ENCODE measurements at regions not wholly inside any gene's neighbourhood (a gene's known extent, or its start where the extent isn't known, plus 50 kb on each side); places are given as distances from the start of the nearest gene placed in this dataset.
A peak's percentile ranks its signal among the peaks of the same experiment; 100 is the strongest.
"Not testable (repeated sequence)": the region's sequence is repeated elsewhere in the genome, so short reads cannot be mapped to it uniquely, and the experiment has no call there.

DNA sequence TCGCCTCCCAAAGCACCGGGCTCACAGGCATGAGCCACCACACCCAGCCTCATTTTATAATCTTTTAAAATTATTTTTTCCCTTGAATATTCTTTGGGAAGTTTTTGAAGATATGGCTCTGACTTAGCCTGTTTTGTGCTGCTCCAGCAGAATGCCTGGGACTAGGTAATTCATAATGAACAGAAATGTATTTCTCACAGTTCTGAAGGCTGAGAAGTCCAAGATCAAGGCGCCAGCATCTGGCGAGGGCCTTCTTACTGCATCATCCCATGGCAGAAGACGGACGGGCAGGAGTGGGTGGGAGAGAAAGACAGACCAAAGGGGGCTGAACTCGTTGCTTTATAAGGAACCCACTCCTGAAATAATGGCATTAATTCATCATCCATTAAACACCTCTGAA, 99.0 kb upstream of the SLC25A33 start:
- intact Hi-C loops (cut with DNase I) = no loop called here
- no peak for DNase-seq

DNA sequence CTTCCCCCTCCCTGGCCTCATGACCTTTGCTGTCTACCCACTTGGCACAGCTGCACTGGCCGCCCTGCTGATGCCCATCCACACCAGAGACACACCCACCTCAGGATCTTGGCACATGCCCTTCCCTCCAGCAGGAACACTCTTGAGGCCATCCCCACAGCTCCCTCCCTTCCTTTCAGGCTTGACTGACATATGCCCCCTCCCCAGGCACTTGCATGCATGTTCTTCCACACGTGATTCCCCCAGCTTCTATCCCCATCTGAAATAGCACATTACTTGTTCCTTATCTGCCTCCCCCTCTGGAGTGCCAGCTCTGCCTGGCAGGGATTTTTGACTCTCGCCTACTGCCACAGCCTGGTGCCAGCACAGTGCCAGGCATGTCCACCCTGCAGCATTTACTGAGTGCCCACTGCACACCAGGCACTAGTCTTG, 98.5 kb upstream of the SLC25A33 start:
- intact Hi-C loops (cut with DNase I) = no loop called here
- DNase-seq = peak in 23 of 42 donors; percentile 10 to 68 (median 37)

GRCh38 chr1:9441451-9442133, 97.7 kb upstream of the SLC25A33 start:
- intact Hi-C loops (cut with DNase I) = no loop called here
- peak in 41 of 42 donors; percentile 29 to 84 (median 64) for DNase-seq

- intact Hi-C loops (cut with DNase I) = no loop called here
These were observed 96.9 kb upstream of the SLC25A33 start for GRCh38 chr1:9442278-9442846.

GRCh38 chr1:9442986-9443385, 96.3 kb upstream of the SLC25A33 start:
- DNase-seq = no peak
- intact Hi-C loops (cut with DNase I) = no loop called here

More at GRCh38 chr1:9442278-9442846, 96.9 kb upstream of the SLC25A33 start:
- no peak for DNase-seq

- DNase-seq = no peak
These were observed 95.3 kb upstream of the SLC25A33 start for GRCh38 chr1:9443913-9444445.

DNA sequence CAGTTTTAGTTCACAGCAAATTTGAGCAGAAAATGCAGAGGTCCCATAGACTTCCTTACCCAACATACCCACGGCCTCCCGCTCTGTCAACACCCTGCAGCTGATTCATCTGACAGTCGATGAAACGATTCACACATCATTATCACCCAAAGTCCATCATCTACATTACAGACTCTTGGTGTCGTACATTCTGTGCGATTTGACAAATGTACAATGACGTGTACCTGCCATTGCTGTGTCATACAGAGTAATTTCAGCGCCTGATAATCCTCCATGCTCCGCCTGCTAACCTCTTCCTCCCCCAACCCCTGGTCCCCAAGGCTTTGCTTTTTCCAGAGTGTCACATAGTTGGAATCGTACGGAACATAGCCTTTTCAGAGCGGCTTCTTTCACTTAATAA, 94.7 kb upstream of the SLC25A33 start:
- intact Hi-C loops (cut with DNase I) = no loop called here

More at GRCh38 chr1:9443913-9444445, 95.3 kb upstream of the SLC25A33 start:
- intact Hi-C loops (cut with DNase I) = no loop called here

DNA sequence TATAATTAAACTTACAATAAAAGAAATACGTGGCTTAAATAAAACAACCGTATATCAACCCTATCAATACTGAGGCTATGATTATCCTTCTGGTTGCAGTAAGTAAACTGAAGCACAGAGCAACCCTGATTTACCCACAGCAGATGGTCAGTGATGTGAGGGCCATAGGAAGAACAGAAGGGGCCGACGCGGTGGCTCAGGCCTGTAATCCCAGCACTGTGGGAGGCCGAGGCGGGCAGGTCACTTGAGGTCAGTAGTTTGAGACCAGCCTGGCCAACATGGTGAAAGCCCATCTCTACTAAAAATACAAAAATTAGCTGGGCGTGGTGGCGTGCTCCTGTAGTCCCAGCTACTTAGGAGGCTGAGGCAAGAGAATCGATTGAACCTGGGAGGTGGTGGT, 94.2 kb upstream of the SLC25A33 start:
- DNase-seq; intact Hi-C loops (cut with DNase I): not testable (repeated sequence)

More for the DNA sequence above, 94.7 kb upstream of the SLC25A33 start:
- no peak for DNase-seq

DNA sequence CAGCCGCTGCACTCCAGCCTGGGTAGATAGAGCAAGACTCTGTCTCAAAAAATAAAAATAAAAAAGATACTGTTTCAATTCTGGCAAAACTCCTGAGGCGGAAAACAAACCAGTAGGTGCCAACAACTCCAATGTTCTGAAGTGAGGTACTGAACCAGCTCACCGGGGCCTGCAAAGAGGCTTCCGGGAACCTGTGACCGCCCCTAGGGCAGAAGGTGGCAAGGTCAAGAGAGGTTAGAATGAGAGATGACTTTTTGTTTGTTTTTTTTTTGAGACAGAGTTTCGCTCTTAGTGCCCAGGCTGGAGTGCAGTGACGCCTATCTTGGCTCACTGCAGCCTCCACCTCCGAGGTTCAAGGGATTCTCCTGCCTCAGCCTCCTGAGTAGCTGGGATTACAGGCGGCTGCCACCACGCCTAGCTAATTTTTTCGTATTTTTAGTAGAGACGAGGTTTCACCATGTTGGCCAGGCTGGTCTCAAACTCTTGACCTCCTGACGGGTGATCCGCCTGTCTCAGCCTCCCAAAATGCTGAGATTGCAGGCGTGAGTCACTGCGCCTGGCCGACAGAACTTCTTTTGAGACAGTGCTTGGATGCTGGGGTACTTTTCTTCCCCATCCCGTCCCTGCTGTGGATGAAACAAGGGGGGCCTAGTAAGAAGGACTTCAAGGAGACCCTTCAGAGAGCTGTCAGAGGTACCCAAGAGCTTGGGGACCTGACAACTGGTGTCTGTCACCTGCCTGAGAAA, 91.9 kb upstream of the SLC25A33 start:
- DNase-seq = no peak
- intact Hi-C loops (cut with DNase I) = no loop called here

GRCh38 chr1:9448132-9449109, 90.8 kb upstream of the SLC25A33 start:
- no peak for DNase-seq

GRCh38 chr1:9449110-9449627, 90.1 kb upstream of the SLC25A33 start:
- intact Hi-C loops (cut with DNase I) = no loop called here
- DNase-seq = peak in 1 of 42 donors; percentile 16

More at GRCh38 chr1:9448132-9449109, 90.8 kb upstream of the SLC25A33 start:
- intact Hi-C loops (cut with DNase I) = no loop called here

DNA sequence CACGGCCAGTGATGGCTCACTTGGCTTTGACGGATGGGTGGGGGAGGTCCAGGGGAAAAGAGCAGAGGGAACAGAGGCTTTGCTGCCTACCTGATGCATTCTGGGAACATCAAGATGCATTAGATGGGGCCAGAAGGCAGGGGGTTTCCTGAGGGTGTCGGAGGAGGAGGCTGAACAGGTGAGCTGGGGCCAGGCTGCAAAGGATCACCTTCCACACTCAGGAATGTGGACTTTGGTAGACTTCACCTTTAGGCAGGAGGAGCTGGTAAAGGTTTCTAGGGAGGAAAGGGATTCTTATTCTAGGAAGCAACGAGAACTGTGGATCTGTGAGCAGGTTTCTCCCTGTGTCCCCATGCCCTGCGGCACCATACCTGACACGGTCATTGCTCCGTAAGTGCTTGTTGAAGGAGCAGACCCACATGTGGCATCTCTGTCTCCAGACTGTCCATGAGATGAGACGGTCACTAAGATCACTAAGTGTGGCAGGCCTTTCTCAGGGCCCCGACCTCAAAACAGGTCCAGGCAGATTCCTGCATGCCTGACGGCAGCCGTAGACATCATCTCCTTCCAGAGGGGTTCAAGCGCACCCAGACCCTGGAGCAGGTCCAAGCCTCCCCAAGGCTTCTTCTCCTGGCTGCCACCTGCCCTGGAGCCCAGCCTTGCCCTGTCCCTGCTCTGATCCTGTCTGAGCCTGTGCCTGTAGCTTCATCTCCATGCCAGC, 89.1 kb upstream of the SLC25A33 start:
- intact Hi-C loops (cut with DNase I) = no loop called here
- no peak for DNase-seq

DNA sequence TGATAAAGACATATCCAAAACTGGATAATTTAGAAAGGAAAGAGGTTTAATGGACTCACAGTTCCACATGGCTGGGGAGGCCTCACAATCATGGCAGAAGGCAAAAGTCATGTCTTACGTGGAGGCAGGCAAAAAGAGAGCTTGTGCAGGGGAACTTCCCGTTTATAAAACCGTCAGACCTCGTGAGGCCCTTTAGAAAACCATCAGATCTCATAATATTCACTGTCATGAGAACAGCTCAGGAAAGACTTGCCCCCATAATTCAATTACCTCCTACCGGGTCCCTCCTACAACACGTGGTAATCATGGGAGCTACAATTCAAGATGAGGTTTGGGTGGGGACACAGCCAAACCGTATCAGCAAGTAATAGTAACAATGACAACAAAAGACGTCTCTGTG, 88.2 kb upstream of the SLC25A33 start:
- intact Hi-C loops (cut with DNase I) = no loop called here

GRCh38 chr1:9452516-9453140, 86.6 kb upstream of the SLC25A33 start:
- no peak for DNase-seq
- intact Hi-C loops (cut with DNase I) = no loop called here

More for the DNA sequence above, 88.2 kb upstream of the SLC25A33 start:
- DNase-seq = no peak

- intact Hi-C loops (cut with DNase I) = no loop called here
These were observed 85.9 kb upstream of the SLC25A33 start for GRCh38 chr1:9453375-9453774.

DNA sequence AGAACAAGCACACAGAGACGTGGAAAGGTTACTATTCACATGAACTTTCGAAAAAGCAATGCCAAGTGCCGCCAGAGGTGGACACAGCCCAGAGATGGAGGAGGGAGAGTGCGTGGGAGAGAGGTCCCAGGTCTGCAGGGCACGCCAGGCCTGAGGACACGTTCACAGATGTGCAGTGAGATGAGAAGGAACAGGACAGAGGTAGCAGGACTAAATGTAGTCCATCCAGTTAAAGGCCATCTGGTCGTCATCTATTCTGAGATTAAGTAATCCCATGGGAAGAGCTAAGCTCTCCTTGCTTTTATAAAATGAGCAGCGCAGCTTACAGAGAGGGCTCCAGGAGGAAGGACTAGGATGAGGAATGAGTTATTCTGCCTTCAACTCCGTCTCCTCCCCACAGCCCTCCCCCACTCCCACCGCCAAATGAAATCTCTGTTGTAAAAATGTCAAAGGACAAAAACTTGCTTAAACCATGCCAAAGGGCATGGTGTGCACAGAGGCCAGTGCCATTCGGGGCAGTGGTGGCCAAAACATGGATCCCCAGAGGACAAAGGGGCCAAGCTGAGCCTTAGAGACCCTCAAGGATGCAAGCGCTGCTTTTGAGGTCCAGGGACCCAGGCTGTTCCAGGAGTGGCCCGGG, 85.4 kb upstream of the SLC25A33 start:
- no peak for DNase-seq
- intact Hi-C loops (cut with DNase I) = no loop called here

More at GRCh38 chr1:9453375-9453774, 85.9 kb upstream of the SLC25A33 start:
- no peak for DNase-seq

Measured in head of caudate nucleus (tissue), 42 donors.